Fibroblast of villous mesenchyme (primary cell): ENCODE measurements at regions not wholly inside any gene's neighbourhood (a gene's known extent, or its start where the extent isn't known, plus 50 kb on each side); places are given as distances from the start of the nearest gene placed in this dataset.
A peak's percentile ranks its signal among the peaks of the same experiment; 100 is the strongest.
"Not testable (repeated sequence)": the region's sequence is repeated elsewhere in the genome, so short reads cannot be mapped to it uniquely, and the experiment has no call there.

Experiments used
- DNase-seq: peaks from one replicate; pipeline ENCODE4 v3.0.0-alpha.2; 2010; ENCODE audit warnings: low read depth
- H3K4me3 ChIP-seq: 2 replicates; pipeline ENCODE4 v1.5.1; 2011; ENCODE audit warnings: low read depth, mild to moderate bottlenecking, low read length
- TF ChIP-seq, protein P1 (sequence below): IDR thresholded peaks from 2 replicates; pipeline ENCODE4 v1.5.1; 2012; ENCODE audit warnings: low read depth, mild to moderate bottlenecking, low read length; ENCODE audit not compliant: insufficient read depth

DNA sequence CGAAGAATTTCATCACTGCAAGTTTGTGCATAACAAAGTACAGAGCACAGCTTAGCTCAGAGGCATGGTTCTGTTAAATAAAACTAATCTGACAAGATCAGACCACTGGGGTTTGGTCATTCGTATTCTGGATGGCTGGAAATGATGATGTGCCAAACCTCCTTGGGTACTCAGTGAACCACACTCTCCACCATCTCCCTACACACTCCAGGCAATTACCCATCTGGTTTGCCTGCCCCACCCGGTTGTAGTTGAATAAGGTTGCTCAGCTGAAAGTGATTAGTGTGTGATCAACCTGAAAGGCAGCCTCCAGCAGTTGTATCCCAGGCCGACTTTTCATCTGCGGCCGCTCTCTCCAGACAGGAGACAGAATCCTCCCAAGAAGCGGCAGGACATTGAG is 371.4 kb downstream of the TLE1 start:
- H3K4me3 ChIP-seq, result no peak overlapping the region
- peak; percentile 17 for DNase-seq
- TF ChIP-seq, protein P1, sequence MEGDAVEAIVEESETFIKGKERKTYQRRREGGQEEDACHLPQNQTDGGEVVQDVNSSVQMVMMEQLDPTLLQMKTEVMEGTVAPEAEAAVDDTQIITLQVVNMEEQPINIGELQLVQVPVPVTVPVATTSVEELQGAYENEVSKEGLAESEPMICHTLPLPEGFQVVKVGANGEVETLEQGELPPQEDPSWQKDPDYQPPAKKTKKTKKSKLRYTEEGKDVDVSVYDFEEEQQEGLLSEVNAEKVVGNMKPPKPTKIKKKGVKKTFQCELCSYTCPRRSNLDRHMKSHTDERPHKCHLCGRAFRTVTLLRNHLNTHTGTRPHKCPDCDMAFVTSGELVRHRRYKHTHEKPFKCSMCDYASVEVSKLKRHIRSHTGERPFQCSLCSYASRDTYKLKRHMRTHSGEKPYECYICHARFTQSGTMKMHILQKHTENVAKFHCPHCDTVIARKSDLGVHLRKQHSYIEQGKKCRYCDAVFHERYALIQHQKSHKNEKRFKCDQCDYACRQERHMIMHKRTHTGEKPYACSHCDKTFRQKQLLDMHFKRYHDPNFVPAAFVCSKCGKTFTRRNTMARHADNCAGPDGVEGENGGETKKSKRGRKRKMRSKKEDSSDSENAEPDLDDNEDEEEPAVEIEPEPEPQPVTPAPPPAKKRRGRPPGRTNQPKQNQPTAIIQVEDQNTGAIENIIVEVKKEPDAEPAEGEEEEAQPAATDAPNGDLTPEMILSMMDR, result no peak

DNA sequence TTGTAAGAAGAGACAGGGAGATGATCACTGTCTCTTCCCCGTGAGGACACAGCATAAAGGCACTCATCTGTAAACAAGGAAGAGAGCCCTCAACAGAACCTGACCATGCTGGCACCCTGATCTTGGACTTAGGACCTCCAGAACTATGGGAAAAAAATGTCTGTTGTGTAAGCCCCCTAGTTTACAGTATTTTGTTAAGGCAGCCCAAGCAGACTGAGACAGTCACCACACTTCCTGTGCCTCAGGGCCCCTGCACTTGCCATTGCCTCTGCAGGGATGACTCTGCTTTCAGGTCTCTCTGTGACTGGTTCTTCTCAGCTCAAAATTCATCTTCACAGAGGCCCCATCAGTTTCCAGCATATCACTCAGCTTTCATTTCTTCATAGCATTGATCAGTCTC is 372.1 kb downstream of the TLE1 start:
- DNase-seq, result no peak
- no peak overlapping the region for H3K4me3 ChIP-seq
- TF ChIP-seq, protein P1, result no peak

- H3K4me3 ChIP-seq, result no peak overlapping the region
- TF ChIP-seq, protein P1, result no peak
- no peak for DNase-seq
Measured at GRCh38 chr9:81314490-81314889, 374.9 kb downstream of the TLE1 start.

GRCh38 chr9:81313877-81314276 is 375.5 kb downstream of the TLE1 start:
- H3K4me3 ChIP-seq, result no peak overlapping the region
- TF ChIP-seq, protein P1, result no peak
- DNase-seq, result no peak

GRCh38 chr9:81312346-81312745 is 377.0 kb downstream of the TLE1 start:
- no peak overlapping the region for H3K4me3 ChIP-seq
- TF ChIP-seq, protein P1, result no peak
- no peak for DNase-seq

GRCh38 chr9:81308404-81308803 is 380.9 kb downstream of the TLE1 start:
- TF ChIP-seq, protein P1, result no peak
- DNase-seq, result no peak
- H3K4me3 ChIP-seq, result no peak overlapping the region

- H3K4me3 ChIP-seq, DNase-seq: not testable (repeated sequence)
Measured at GRCh38 chr9:81307791-81308190, 381.6 kb downstream of the TLE1 start.
